ENCODE measurements at regions not wholly inside any gene's neighbourhood (a gene's known extent, or its start where the extent isn't known, plus 50 kb on each side); places are given as distances from the start of the nearest gene placed in this dataset.

- TF ChIP-seq CTCF (optimal IDR thresholded peaks at IDR 0.05 in 1 of 3, IDR thresholded peaks at IDR 0.05 in 1 of 3, conservative IDR thresholded peaks at IDR 0.05 in 1 of 3; ENCODE audit: extremely low read depth in 1 of 3, insufficient read depth in 2 of 3, low read length in 3 of 3) (no peak), EZH2 (IDR thresholded peaks at IDR 0.05; ENCODE audit: low read length) (no peak)
Observed at GRCh38 chr9:87140142-87140541, 192.8 kb upstream of the GAS1 start.
